AG04450 (cell line): ENCODE measurements at regions not wholly inside any gene's neighbourhood (a gene's known extent, or its start where the extent isn't known, plus 50 kb on each side); places are given as distances from the start of the nearest gene placed in this dataset.

Source experiments
- CTCF ChIA-PET: fragments of 300-600, 350-600 bp; formaldehyde crosslinking; extraction: SDS; loops from one replicate; lab custom pipeline; 2022; ENCODE audit warnings: antibody characterized with exemption, inconsistent platforms; lab: Charles Lee
- POLR2A ChIA-PET: fragments of 350-600 bp; formaldehyde crosslinking; extraction: SDS; loops from one replicate; lab custom pipeline; 2021; ENCODE audit warnings: antibody characterized with exemption, inconsistent platforms; lab: Yijun Ruan, JAX
- DNase-seq: peaks from one replicate; pipeline ENCODE4 v3.0.0-alpha.2; 2011; ENCODE audit warnings: low read depth, low spot score
- H3K27ac ChIP-seq: one replicate; pipeline ENCODE4 v1.5.1; 2012; ENCODE audit warnings: low read depth, low read length, control low read depth
- H3K27me3 ChIP-seq: one replicate; pipeline ENCODE4 v1.6.0; 2012; ENCODE audit warnings: low read length; ENCODE audit not compliant: control insufficient read depth, insufficient read depth
- H3K4me3 ChIP-seq: 2 replicates; pipeline ENCODE4 v1.5.1; 2011; ENCODE audit warnings: mild to moderate bottlenecking, low read depth, low read length, control low read depth
- H3K9me3 ChIP-seq: 2 replicates; pipeline ENCODE4 v1.5.1; 2012; ENCODE audit warnings: low read length; ENCODE audit not compliant: control insufficient read depth, insufficient read depth
- TF ChIP-seq, protein P1 (sequence below): IDR thresholded peaks from 2 replicates; pipeline ENCODE4 v1.5.1; 2011; ENCODE audit warnings: low read depth, low read length, control low read depth, inconsistent platforms

DNA sequence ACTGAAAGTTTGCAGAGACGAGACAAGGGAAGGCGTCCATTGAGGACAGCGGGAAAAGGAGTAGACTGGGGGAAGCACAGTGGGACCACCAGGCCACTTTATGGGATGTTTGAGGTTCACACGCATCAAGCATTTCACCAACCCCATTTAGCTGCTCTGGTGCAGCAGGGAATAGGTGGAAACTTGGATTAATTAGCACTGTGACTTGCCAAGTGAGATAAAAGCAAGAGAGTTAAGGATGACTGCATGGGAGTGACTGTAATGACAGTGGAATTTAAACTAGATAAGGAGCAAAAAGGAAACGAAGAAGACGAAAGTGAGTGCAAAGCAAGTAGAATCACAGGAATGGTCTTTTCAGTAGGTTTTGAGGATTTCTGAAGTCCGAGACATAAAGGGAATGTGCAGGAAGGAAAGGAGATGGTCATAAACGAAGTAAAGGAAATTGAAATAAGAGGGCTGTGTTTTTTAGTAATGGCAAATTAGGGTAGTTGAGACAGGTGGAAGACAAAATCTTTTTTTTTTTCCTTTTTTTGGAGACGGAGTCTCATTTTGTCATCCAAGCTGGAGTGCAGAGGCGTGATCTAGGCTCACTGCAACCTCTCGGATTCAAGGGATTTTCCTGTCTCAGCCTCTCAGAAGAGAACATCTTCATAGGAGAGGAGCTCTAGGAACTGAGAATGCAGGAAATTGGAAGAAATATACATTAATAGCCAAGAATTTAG, 119.0 kb upstream of the MAP9 start:
- no peak overlapping the region for H3K27ac ChIP-seq
- no peak overlapping the region for H3K4me3 ChIP-seq
- no peaks in the 10 kb centered on the region for H3K27me3 ChIP-seq
- no peaks in the 10 kb centered on the region for H3K9me3 ChIP-seq
- ChIA-PET POLR2A (no interaction called here), CTCF (interaction anchor here (0.6 kb wide), 1 partner anchor 136 kb away, joined by 4 read pairs; no protein-coding TSS in a partner anchor)
- no peak for DNase-seq
- TF ChIP-seq, protein P1, sequence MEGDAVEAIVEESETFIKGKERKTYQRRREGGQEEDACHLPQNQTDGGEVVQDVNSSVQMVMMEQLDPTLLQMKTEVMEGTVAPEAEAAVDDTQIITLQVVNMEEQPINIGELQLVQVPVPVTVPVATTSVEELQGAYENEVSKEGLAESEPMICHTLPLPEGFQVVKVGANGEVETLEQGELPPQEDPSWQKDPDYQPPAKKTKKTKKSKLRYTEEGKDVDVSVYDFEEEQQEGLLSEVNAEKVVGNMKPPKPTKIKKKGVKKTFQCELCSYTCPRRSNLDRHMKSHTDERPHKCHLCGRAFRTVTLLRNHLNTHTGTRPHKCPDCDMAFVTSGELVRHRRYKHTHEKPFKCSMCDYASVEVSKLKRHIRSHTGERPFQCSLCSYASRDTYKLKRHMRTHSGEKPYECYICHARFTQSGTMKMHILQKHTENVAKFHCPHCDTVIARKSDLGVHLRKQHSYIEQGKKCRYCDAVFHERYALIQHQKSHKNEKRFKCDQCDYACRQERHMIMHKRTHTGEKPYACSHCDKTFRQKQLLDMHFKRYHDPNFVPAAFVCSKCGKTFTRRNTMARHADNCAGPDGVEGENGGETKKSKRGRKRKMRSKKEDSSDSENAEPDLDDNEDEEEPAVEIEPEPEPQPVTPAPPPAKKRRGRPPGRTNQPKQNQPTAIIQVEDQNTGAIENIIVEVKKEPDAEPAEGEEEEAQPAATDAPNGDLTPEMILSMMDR, result no peak

DNA sequence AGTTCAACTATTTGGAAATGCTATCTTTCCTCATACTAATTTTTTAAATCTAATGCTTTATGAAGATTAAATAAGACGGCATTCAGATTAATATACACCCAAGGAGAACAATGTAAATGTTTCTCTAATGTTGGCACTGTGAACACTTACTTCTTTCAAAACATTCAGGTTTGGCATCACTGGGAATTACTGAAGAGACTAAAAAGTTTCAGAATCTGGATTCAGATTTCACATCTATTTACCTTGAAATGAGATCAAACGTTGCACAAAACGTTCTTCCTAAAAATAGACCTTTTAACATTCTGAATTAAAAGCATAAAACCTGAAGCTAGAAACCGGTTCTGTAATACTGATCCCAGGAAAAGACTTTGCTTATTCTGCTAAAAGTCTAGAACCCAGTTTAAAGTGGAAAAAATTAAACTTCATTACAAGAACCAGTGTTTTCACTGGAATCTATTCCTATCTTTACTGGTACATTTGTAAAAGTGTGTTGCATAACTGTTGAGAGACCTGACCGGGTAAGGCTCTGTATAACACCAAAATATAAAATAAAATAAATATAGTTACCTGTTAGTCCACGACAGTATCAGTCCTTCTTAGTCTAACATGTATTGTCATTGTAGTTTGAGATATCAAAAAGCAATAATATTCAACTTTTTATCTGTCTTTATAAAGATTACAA, 117.4 kb upstream of the MAP9 start:
- no peak for DNase-seq
- TF ChIP-seq, protein P1, result no peak
- POLR2A ChIA-PET, result no interaction called here
- Histone ChIP-seq H3K27ac (no peak overlapping the region), H3K27me3 (no peaks in the 10 kb centered on the region), H3K4me3 (no peak overlapping the region), H3K9me3 (no peaks in the 10 kb centered on the region)
- CTCF ChIA-PET, result no interaction called here

GRCh38 chr4:155491336-155492120, 114.8 kb upstream of the MAP9 start:
- TF ChIP-seq, protein P1, result peak; percentile 15; the same call in 1 of the 2 replicates
- H3K9me3 ChIP-seq, result no peaks in the 10 kb centered on the region
- no peak overlapping the region for H3K27ac ChIP-seq
- POLR2A ChIA-PET, result no interaction called here
- no peaks in the 10 kb centered on the region for H3K27me3 ChIP-seq
- CTCF ChIA-PET, result interaction anchor here (1.2 kb wide), 1 partner anchor 14 kb away, joined by 3 read pairs; no protein-coding TSS in a partner anchor
- H3K4me3 ChIP-seq, result no peak overlapping the region
- no peak for DNase-seq

GRCh38 chr4:155489271-155489670, 112.5 kb upstream of the MAP9 start:
- H3K4me3 ChIP-seq, result no peak overlapping the region
- TF ChIP-seq, protein P1, result no peak
- DNase-seq, result no peak
- ChIA-PET CTCF (no interaction called here), POLR2A (no interaction called here)
- H3K27me3 ChIP-seq, result no peaks in the 10 kb centered on the region
- no peaks in the 10 kb centered on the region for H3K9me3 ChIP-seq
- H3K27ac ChIP-seq, result no peak overlapping the region
